GM10248 (cell line): ENCODE measurements at regions not wholly inside any gene's neighbourhood (a gene's known extent, or its start where the extent isn't known, plus 50 kb on each side); places are given as distances from the start of the nearest gene placed in this dataset.
A peak's percentile ranks its signal among the peaks of the same experiment; 100 is the strongest.

Experiments used
- CTCF ChIA-PET: fragments of 300-600 bp; sonication (Branson Sonifier 250); formaldehyde crosslinking; extraction: SDS; loops from one replicate; lab custom pipeline; 2021; ENCODE audit warnings: antibody characterized with exemption; lab: Yijun Ruan, JAX
- POLR2A ChIA-PET: fragments of 350-650 bp; sonication (Branson Sonifier 250); formaldehyde crosslinking; extraction: SDS; loops from one replicate; lab custom pipeline; 2020; ENCODE audit warnings: antibody characterized with exemption; lab: Yijun Ruan, JAX
- DNase-seq: peaks from one replicate; pipeline ENCODE4 v3.0.0; 2012; ENCODE audit errors: extremely low spot score
- TF ChIP-seq, protein P1 (sequence below): IDR thresholded peaks from 2 replicates; pipeline ENCODE4 v1.5.1; 2012; ENCODE audit warnings: mild to moderate bottlenecking, low read depth; ENCODE audit errors: extremely low read depth, missing control alignments, control extremely low read depth

DNA sequence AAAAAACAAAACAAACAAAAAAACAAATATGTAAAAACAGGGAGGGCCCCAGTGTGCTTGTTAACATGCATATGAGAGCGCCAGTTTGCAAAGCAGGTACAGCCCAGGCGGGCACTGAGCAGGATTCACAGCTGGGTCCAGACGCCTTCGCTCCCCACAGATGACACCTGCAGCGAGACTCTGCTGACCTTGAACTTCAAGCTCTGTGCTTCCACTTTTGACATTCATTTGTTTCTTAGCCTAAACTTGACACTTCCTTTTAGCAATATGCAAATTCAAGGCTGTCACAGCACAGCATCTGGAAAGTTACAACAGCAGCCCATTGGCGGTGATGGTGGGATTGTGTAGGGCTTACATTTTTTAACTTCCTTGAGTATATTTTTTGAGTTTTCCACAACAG, 88.8 kb upstream of the TNS3 start:
- CTCF ChIA-PET, result interaction anchor here (1.2 kb wide), 1 partner anchor 9 kb away, joined by 3 read pairs; no protein-coding TSS in a partner anchor
- TF ChIP-seq, protein P1, sequence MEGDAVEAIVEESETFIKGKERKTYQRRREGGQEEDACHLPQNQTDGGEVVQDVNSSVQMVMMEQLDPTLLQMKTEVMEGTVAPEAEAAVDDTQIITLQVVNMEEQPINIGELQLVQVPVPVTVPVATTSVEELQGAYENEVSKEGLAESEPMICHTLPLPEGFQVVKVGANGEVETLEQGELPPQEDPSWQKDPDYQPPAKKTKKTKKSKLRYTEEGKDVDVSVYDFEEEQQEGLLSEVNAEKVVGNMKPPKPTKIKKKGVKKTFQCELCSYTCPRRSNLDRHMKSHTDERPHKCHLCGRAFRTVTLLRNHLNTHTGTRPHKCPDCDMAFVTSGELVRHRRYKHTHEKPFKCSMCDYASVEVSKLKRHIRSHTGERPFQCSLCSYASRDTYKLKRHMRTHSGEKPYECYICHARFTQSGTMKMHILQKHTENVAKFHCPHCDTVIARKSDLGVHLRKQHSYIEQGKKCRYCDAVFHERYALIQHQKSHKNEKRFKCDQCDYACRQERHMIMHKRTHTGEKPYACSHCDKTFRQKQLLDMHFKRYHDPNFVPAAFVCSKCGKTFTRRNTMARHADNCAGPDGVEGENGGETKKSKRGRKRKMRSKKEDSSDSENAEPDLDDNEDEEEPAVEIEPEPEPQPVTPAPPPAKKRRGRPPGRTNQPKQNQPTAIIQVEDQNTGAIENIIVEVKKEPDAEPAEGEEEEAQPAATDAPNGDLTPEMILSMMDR, result no peak
- POLR2A ChIA-PET, result no interaction called here
- peak; percentile 78 for DNase-seq

DNA sequence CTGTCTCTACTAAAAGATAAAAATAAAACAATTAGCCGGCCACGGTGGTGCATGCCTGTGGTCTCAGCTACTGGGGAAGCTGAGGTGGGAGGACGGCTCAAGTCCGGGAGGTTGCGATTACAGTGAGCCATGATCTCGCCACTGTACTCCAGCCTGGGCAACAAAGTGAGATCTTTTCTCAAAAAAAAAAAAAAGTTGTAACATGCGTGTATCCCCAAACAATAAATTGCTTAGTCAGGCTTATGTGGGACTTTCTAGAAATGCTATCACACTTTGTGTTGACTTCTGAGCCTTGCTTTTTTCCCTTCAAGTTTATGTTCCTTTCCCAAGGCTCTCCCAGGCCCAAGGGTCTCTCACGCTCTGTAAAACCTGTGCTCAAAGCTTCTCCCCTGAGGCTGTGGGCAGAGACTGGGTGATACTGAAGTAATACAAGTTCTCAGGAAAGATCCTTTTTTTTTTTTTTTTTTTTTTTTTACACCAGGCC, 88.0 kb upstream of the TNS3 start:
- DNase-seq, result no peak
- CTCF ChIA-PET, result interaction anchor here (1.2 kb wide), 1 partner anchor 9 kb away, joined by 3 read pairs; no protein-coding TSS in a partner anchor
- TF ChIP-seq, protein P1, result no peak
- POLR2A ChIA-PET, result no interaction called here

DNA sequence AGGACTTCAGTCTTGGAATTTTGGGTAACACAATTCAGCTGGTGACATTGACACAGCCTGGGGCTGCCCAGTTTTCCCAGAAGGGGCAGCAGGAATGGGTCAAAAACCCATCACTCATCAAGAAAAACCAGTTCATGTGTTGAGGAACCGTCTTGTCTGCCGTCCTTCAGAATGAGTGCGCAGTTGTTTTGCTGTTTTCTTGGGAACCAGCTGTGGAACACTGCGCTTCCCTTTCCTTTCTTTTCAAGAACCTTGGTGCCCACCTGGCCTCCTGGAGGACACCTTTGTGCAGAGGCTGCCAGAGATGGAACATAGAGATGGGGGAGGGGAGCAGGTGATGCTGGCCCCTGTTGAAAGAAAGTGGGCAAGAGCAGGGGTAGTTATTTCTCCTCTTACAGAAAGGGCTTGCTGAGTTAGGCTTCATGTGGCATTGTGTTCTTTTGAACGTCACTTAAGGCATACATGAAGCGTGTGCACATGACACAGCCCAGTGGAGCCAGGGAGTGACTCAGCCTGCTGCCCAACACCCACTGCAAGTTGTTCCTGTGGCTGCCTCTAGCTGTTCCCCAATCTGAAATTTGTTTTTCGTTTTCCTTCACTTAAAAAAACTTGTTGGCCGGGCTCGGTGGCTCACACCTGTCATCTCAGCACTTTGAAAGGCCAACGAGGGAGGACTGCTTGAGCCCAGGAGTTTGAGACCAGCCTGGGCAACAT, 87.4 kb upstream of the TNS3 start:
- CTCF ChIA-PET, result no interaction called here
- POLR2A ChIA-PET, result no interaction called here
- peak; percentile 86 for DNase-seq
- TF ChIP-seq, protein P1, result no peak

DNA sequence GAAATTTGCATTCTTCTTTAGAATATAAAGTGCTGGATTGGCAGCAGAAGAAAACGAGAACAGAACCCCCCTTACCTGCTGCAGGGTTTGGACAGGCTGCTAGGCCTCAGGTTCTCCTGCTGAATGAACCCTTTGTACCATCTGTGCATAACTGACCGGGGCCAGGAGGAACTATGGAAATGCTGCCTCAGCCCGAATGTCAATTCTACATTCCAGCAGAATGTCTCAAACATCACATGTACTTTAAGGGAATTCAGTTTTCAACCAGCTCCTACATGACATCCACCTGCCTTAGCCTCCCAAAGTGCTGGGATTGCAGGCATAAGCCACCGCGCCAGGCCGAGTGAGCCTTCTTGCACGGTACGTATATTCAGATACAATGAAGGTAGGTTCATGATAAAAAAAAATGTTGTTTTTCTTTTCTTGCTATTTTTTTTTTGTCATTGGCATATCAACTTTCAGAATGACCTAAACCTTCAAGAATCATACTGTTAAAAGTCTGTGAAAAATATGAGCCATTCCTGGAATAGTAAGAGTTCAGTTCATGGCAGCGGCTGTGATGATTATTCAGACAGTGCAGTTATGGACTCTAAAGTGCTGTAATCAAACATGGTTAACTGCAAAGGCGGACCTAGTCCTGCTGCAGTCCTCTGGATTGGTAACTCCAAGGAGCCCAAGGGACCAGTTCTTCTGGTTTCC, 84.4 kb upstream of the TNS3 start:
- POLR2A ChIA-PET, result no interaction called here
- no peak for DNase-seq
- CTCF ChIA-PET, result no interaction called here
- TF ChIP-seq, protein P1, result no peak

DNA sequence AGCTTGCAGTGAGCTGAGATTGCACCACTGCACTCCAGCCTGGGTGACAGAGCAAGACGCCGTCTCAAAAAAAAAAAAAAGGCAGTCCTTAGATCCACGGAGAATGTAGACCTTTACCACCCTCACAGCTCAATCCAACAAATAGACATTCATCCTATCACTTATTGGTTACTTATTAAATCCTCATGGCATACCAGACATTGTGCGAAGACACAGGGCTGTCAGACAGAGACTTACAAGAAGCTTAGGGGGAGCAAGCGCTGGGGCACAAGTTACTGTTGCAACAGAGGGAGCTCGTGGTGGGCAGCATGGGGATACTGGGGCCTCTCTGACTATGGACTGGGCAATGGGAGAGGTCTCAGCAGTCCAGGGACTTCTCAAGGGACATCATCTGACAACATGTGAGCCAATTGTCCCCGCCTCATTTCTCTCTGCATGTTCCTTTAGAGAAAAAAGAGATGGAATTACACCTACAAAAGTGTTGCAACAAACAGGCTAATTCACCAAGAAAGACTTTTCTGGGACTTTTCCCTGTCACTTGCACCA, 82.8 kb upstream of the TNS3 start:
- no peak for DNase-seq
- TF ChIP-seq, protein P1, result no peak
- POLR2A ChIA-PET, result no interaction called here
- CTCF ChIA-PET, result interaction anchor here (2.7 kb wide), 1 partner anchor 23 kb away, joined by 6 read pairs; no protein-coding TSS in a partner anchor

DNA sequence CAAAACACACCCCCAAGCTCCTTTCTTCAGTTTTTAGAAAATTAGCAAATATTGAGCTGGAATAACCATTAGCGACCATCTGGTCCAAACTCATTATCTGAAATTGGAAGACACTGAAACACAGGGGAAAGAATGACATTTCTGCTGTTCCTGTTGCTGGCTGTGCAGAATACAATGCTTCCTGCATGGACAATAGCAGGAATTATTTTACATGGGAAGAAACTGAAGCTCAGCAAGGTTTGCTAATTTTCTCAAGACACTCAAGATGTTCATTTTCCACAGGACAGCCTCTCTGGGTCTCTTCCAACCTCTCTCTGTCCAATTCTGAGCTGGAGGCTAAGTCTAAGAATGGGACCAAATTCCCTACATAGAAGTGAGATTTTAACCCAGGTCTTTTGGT, 81.9 kb upstream of the TNS3 start:
- no peak for DNase-seq
- TF ChIP-seq, protein P1, result no peak
- ChIA-PET CTCF (interaction anchor here (2.7 kb wide), 1 partner anchor 24 kb away, joined by 6 read pairs; no protein-coding TSS in a partner anchor), POLR2A (no interaction called here)
